ENCODE measurements at regions not wholly inside any gene's neighbourhood (a gene's known extent, or its start where the extent isn't known, plus 50 kb on each side); places are given as distances from the start of the nearest gene placed in this dataset.

DNA sequence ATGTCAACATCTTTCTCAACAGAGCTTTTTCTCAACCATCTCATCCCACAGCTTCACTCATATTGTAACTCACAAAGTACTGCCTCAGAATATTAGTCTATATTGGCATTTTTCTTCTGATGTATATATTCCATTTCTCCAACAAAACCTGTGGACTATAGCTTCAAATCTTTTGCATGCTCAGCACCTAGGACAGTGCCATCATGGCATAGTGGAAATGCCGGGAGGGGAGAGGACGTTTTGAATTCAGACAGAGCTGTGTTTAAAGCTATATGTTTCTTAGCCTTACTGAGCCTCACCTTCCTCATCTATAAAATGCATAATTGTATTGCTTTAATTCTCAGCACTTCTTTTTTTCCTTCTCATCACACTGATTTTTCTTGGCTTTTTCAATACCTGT lies 452.6 kb downstream of the GALC start:
- Histone ChIP-seq H3K9me3 (ENCODE audit: control insufficient read depth, insufficient read depth, low read depth, low read length) (no peaks in the 10 kb centered on the region), H3K4me1 (ENCODE audit: control insufficient read depth, insufficient read depth, low read length) (no peaks in the 10 kb centered on the region), H3K36me3 (ENCODE audit: control insufficient read depth, insufficient read depth, low read length) (no peaks in the 10 kb centered on the region), H3K4me3 (ENCODE audit: low read depth in 2 of 2, low read length in 2 of 2) (no peak overlapping the region), H3K27me3 (ENCODE audit: control insufficient read depth, insufficient read depth, low read length) (no peaks in the 10 kb centered on the region), H3K27ac (ENCODE audit: low read length) (no peak overlapping the region)
- ChIA-PET CTCF (no interaction called here), POLR2A (no interaction called here)
- DNase-seq (ENCODE audit: low read depth, low spot score) (no peak), ATAC-seq (no peak)
- TF ChIP-seq, protein P1, sequence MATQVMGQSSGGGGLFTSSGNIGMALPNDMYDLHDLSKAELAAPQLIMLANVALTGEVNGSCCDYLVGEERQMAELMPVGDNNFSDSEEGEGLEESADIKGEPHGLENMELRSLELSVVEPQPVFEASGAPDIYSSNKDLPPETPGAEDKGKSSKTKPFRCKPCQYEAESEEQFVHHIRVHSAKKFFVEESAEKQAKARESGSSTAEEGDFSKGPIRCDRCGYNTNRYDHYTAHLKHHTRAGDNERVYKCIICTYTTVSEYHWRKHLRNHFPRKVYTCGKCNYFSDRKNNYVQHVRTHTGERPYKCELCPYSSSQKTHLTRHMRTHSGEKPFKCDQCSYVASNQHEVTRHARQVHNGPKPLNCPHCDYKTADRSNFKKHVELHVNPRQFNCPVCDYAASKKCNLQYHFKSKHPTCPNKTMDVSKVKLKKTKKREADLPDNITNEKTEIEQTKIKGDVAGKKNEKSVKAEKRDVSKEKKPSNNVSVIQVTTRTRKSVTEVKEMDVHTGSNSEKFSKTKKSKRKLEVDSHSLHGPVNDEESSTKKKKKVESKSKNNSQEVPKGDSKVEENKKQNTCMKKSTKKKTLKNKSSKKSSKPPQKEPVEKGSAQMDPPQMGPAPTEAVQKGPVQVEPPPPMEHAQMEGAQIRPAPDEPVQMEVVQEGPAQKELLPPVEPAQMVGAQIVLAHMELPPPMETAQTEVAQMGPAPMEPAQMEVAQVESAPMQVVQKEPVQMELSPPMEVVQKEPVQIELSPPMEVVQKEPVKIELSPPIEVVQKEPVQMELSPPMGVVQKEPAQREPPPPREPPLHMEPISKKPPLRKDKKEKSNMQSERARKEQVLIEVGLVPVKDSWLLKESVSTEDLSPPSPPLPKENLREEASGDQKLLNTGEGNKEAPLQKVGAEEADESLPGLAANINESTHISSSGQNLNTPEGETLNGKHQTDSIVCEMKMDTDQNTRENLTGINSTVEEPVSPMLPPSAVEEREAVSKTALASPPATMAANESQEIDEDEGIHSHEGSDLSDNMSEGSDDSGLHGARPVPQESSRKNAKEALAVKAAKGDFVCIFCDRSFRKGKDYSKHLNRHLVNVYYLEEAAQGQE (IDR thresholded peaks at IDR 0.05; ENCODE audit: insufficient read depth in 1 of 2, low read depth in 2 of 2, low read length in 1 of 2): no peak
- no peak for TF ChIP-seq TCF7L2 (IDR thresholded peaks at IDR 0.05; ENCODE audit: low read depth, low read length)
- TF ChIP-seq, protein P2, sequence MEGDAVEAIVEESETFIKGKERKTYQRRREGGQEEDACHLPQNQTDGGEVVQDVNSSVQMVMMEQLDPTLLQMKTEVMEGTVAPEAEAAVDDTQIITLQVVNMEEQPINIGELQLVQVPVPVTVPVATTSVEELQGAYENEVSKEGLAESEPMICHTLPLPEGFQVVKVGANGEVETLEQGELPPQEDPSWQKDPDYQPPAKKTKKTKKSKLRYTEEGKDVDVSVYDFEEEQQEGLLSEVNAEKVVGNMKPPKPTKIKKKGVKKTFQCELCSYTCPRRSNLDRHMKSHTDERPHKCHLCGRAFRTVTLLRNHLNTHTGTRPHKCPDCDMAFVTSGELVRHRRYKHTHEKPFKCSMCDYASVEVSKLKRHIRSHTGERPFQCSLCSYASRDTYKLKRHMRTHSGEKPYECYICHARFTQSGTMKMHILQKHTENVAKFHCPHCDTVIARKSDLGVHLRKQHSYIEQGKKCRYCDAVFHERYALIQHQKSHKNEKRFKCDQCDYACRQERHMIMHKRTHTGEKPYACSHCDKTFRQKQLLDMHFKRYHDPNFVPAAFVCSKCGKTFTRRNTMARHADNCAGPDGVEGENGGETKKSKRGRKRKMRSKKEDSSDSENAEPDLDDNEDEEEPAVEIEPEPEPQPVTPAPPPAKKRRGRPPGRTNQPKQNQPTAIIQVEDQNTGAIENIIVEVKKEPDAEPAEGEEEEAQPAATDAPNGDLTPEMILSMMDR (IDR thresholded peaks at IDR 0.05): no peak
- no peak for TF ChIP-seq SIN3A (IDR thresholded peaks at IDR 0.05; ENCODE audit: borderline replicate concordance, insufficient read depth, low read depth, low read length)
- no peak for TF ChIP-seq POLR2AphosphoS5 (IDR thresholded peaks at IDR 0.05; ENCODE audit: low read depth, low read length)
- no TSS peak for BruUV-seq (replicated peaks)
- in situ Hi-C loops (cut with HindIII; ENCODE audit: low pct_unique_long_range_greater_than_20kb, low sequenced_read_pairs) (no loop called here), intact Hi-C loops (cut with micrococcal nuclease; ENCODE audit: unreplicated experiment) (no loop called here)

DNA sequence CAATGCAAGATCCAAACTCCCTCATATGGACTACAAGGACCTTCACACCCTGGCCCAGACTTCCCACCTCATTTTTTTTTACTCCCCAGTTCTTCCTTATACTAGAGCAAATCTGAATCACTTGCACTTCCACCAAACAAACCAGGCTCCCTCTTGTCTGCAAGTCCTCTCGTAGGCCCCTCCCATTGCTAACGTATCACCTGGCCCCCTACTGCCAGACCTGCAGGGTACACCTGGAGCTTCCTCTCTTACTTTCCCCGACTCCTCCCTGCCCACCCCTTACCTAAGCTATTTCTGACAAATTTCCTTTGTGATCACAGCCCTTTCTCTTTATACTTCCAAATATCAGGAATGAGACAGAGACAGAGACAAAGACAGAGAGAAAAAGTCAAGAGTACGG lies 463.9 kb downstream of the GALC start:
- no TSS peak for BruUV-seq (replicated peaks)
- ATAC-seq: no peak
- DNase-seq (ENCODE audit: low read depth, low spot score): no peak
- H3K4me3 ChIP-seq (ENCODE audit: low read depth in 2 of 2, low read length in 2 of 2): no peak overlapping the region
- no peaks in the 10 kb centered on the region for H3K4me1 ChIP-seq (ENCODE audit: control insufficient read depth, insufficient read depth, low read length)
- no peak overlapping the region for H3K27ac ChIP-seq (ENCODE audit: low read length)
- H3K27me3 ChIP-seq (ENCODE audit: control insufficient read depth, insufficient read depth, low read length): no peaks in the 10 kb centered on the region
- POLR2A ChIA-PET: no interaction called here
- in situ Hi-C loops (cut with HindIII; ENCODE audit: low pct_unique_long_range_greater_than_20kb, low sequenced_read_pairs): no loop called here
- no peaks in the 10 kb centered on the region for H3K9me3 ChIP-seq (ENCODE audit: control insufficient read depth, insufficient read depth, low read depth, low read length)
- H3K36me3 ChIP-seq (ENCODE audit: control insufficient read depth, insufficient read depth, low read length): no peaks in the 10 kb centered on the region
- CTCF ChIA-PET: no interaction called here
- no peak for TF ChIP-seq TCF7L2 (IDR thresholded peaks at IDR 0.05; ENCODE audit: low read depth, low read length)
- TF ChIP-seq, protein P1 (IDR thresholded peaks at IDR 0.05; ENCODE audit: insufficient read depth in 1 of 2, low read depth in 2 of 2, low read length in 1 of 2): no peak
- no peak for TF ChIP-seq POLR2AphosphoS5 (IDR thresholded peaks at IDR 0.05; ENCODE audit: low read depth, low read length)
- no peak for TF ChIP-seq SIN3A (IDR thresholded peaks at IDR 0.05; ENCODE audit: borderline replicate concordance, insufficient read depth, low read depth, low read length)
- TF ChIP-seq, protein P2 (IDR thresholded peaks at IDR 0.05): no peak
- intact Hi-C loops (cut with micrococcal nuclease; ENCODE audit: unreplicated experiment): no loop called here

Data from Panc1 (cell line).